ENCODE measurements at regions not wholly inside any gene's neighbourhood (a gene's known extent, or its start where the extent isn't known, plus 50 kb on each side); places are given as distances from the start of the nearest gene placed in this dataset.
"Not testable (repeated sequence)": the region's sequence is repeated elsewhere in the genome, so short reads cannot be mapped to it uniquely, and the experiment has no call there.

DNA sequence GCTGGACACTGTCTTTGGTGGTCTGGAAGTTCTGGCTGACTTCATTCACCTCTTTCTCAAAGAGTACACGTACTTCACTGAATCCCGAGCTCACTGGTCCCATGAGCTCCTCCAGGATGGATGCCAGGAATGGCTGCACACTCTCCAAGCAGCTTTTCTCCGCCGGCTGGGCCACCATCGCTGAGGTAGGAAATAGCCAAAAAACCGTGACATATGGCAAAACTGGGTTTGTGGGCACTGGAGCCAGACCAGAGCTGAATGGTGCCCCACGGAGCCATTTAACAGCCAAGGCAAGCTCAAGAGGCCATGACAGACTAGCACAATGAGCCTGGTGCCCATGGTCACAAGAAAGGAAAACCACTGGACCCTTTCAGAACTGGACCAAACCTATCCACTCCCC lies 64.0 kb upstream of the EDEM3 start:
- H3K9ac ChIP-seq (ENCODE audit: low read depth, low read length) = no peak overlapping the region
- H3K27me3 ChIP-seq (ENCODE audit: control insufficient read depth, insufficient read depth, low read length) = no peaks in the 10 kb centered on the region
- no peak overlapping the region for H3K27ac ChIP-seq (ENCODE audit: low read depth, low read length)
- H3K4me3 ChIP-seq (ENCODE audit: low read depth, low read length) = no peak overlapping the region
- H3K9me3 ChIP-seq (ENCODE audit: control insufficient read depth, insufficient read depth, low read length) = peaks cover 18% of the 10 kb centered on the region
- no peaks in the 10 kb centered on the region; the same call in 1 of the 2 replicates for H3K36me3 ChIP-seq (ENCODE audit: control insufficient read depth, insufficient read depth, low read length)
- no peaks in the 10 kb centered on the region for H3K4me1 ChIP-seq (ENCODE audit: control insufficient read depth, insufficient read depth, low read length)

DNA sequence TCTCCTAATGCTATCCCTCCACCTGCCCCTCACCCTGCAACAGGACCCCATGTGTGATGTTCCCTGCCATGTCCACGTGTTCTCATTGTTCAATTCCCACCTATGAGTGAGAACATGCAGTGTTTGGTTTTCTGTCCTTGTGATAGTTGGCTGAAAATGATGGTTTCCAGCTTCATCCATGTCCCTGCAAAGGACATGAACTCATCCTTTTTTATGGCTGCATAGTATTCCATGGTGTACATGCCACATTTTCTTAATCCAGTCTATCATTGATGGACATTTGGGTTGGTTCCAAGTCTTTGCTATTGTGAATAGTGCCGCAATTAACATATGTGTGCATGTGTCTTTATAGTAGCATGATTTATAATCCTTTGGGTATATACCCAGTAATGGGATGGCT lies 62.3 kb upstream of the EDEM3 start:
- H3K4me1 ChIP-seq (ENCODE audit: control insufficient read depth, insufficient read depth, low read length); H3K9ac ChIP-seq (ENCODE audit: low read depth, low read length); H3K27ac ChIP-seq (ENCODE audit: low read depth, low read length); H3K4me3 ChIP-seq (ENCODE audit: low read depth, low read length); H3K27me3 ChIP-seq (ENCODE audit: control insufficient read depth, insufficient read depth, low read length); H3K36me3 ChIP-seq (ENCODE audit: control insufficient read depth, insufficient read depth, low read length): not testable (repeated sequence)
- H3K9me3 ChIP-seq (ENCODE audit: control insufficient read depth, insufficient read depth, low read length) = peaks cover 33% of the 10 kb centered on the region

DNA sequence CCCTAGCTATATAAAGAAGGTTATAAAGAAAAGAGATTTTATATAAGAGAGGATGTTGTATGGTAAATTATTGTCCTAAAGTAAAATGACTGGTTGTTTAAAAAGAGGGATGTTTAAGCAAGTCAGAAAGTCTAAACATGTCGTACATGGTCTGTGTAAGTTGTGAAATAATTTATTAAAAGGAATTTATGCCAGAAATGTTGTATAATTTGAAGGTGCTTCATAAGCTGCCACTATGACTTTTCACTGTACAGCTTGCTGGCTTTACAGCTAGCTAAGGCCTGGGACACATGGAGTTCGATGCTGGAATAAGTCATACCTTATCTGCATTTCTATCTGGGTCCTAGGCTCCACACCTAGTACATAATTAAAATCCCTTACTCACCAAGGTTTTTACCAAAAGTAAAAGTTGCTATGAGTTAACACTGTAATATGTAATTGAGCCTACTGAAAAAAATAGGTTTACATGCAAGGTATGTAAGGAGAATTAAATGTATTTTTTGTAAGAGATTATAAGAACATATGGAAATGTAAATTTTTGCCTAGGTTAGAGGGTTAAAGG lies 59.0 kb upstream of the EDEM3 start:
- Histone ChIP-seq H3K27ac (ENCODE audit: low read depth, low read length) (no peak overlapping the region), H3K4me1 (ENCODE audit: control insufficient read depth, insufficient read depth, low read length) (no peaks in the 10 kb centered on the region), H3K27me3 (ENCODE audit: control insufficient read depth, insufficient read depth, low read length) (no peaks in the 10 kb centered on the region), H3K9me3 (ENCODE audit: control insufficient read depth, insufficient read depth, low read length) (peaks cover 33% of the 10 kb centered on the region), H3K4me3 (ENCODE audit: low read depth, low read length) (no peak overlapping the region), H3K9ac (ENCODE audit: low read depth, low read length) (no peak overlapping the region), H3K36me3 (ENCODE audit: control insufficient read depth, insufficient read depth, low read length) (no peaks in the 10 kb centered on the region)

DNA sequence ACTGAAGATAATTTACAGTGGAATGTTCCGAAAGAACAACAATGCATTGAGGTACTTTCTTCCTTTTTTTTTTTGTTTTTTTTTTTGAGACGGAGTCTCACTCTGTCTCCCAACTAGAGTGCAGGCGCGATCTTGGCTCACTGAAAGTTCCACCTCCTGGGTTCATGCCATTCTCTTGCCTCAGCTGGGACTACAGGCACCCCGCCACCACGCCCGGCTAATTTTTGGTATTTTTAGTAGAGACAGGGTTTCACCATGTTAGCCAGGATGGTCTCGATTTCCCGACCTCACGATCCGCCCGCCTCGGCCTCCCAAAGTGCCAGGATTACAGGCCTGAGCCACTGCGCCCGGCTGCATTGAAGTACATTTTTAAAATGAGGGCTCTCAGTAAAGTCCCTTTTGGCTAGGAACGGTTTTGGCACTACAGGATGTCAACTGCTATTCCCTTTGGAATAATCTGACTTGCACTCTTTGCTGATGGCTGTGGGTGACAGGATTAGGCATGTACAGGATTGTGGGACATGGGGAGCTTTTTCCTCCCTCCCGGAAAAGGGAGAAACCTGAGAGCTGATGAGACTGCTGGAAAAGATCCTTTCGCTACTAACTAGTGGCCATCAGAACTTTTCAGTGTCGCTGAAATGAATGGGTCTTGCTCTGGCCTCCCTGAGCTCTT lies 56.9 kb upstream of the EDEM3 start:
- no peak overlapping the region for H3K9ac ChIP-seq (ENCODE audit: low read depth, low read length)
- H3K9me3 ChIP-seq (ENCODE audit: control insufficient read depth, insufficient read depth, low read length) = peaks cover 33% of the 10 kb centered on the region
- H3K36me3 ChIP-seq (ENCODE audit: control insufficient read depth, insufficient read depth, low read length) = no peaks in the 10 kb centered on the region
- H3K4me1 ChIP-seq (ENCODE audit: control insufficient read depth, insufficient read depth, low read length) = no peaks in the 10 kb centered on the region
- no peaks in the 10 kb centered on the region for H3K27me3 ChIP-seq (ENCODE audit: control insufficient read depth, insufficient read depth, low read length)
- no peak overlapping the region for H3K4me3 ChIP-seq (ENCODE audit: low read depth, low read length)
- H3K27ac ChIP-seq (ENCODE audit: low read depth, low read length) = no peak overlapping the region

DNA sequence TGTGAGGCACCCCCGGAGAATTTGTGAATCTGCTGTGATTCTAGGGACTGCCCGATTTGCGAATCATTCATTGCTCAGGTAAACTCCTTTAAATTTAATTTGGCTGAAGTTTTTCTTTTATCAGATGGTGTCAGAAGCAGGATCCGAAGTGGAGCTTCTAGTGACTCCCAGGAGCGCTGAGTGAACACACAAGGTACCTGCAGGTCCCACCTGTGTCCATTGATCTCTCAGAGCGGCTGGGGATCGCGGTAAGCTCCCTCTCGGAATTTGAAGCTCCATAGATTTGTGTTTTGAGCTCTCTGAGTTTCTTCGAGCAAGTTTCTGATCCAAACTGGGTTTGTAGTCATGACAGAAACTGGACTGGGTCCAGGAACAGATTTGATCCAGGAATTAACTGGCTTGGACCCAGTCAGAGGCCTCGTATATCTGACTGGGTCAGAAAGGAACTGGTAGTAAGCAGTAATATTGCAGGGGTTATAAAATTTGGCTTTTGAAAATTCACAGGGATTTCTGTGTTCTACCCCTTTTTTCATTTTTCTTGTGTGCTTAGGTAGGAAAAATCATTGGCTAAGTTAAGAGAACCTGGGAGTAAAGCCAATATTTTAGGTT lies 56.2 kb upstream of the EDEM3 start:
- Histone ChIP-seq H3K36me3 (ENCODE audit: control insufficient read depth, insufficient read depth, low read length) (no peaks in the 10 kb centered on the region), H3K27me3 (ENCODE audit: control insufficient read depth, insufficient read depth, low read length) (no peaks in the 10 kb centered on the region), H3K4me1 (ENCODE audit: control insufficient read depth, insufficient read depth, low read length) (no peaks in the 10 kb centered on the region), H3K4me3 (ENCODE audit: low read depth, low read length) (no peak overlapping the region), H3K9me3 (ENCODE audit: control insufficient read depth, insufficient read depth, low read length) (peaks cover 27% of the 10 kb centered on the region), H3K9ac (ENCODE audit: low read depth, low read length) (no peak overlapping the region), H3K27ac (ENCODE audit: low read depth, low read length) (no peak overlapping the region)

DNA sequence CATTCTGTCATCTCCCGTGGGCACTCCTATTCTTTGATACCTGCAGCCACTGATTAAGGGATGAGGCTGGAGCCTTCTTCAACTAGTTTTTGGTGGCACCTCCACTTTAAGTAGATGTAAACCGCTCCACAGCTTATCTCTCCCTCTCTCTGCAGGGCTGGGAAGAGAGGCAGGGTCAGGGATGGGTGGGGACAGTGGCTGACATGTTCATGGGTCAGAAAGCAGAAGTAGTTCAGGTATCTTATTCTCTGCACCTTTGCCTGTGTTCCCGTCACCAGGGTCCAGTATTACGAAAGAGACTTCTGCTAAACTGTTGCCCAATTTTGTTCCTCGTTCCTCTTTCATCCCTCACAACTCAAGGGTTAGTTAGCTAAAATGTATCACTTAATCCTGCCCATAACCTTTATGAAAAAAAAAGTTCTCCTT lies 51.7 kb upstream of the EDEM3 start:
- Histone ChIP-seq H3K9me3 (ENCODE audit: control insufficient read depth, insufficient read depth, low read length) (no peaks in the 10 kb centered on the region), H3K27me3 (ENCODE audit: control insufficient read depth, insufficient read depth, low read length) (no peaks in the 10 kb centered on the region), H3K27ac (ENCODE audit: low read depth, low read length) (no peak overlapping the region), H3K4me1 (ENCODE audit: control insufficient read depth, insufficient read depth, low read length) (no peaks in the 10 kb centered on the region), H3K36me3 (ENCODE audit: control insufficient read depth, insufficient read depth, low read length) (0 out of 2 replicates have a peak, but pooled peaks cover 4% of the 10 kb centered on the region), H3K4me3 (ENCODE audit: low read depth, low read length) (no peak overlapping the region), H3K9ac (ENCODE audit: low read depth, low read length) (no peak overlapping the region)

DNA sequence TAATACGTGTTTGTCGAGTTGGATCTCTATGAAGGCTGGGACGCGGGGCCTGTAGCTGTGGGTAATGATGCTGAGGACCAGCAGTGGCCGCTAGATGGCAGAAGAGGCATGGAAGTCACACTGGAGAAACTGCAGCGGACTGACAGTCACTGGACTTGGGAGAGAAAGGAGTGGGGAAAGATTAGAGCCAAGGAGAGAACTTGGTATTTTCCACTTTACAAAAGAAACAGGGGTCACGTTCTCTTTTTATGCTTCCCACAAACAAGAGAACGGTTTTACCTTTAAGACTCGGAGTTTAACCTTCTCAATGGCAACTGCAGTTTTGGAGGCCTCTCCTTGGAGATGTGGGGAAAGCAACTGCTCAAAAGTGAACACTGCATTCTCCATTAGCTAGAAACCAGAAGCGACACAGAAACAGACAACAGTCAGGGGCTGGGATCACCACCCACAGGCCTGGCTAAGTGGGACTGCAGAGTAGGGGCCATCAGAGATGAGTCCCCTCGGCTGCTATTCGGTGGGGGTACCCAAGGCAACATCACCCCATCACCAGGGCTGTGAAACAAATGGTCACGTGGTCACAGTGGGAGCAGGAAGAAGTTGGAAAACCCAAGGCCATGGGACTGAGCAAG lies 51.1 kb upstream of the EDEM3 start:
- 0 out of 2 replicates have a peak, but pooled peaks cover 4% of the 10 kb centered on the region for H3K36me3 ChIP-seq (ENCODE audit: control insufficient read depth, insufficient read depth, low read length)
- no peaks in the 10 kb centered on the region for H3K27me3 ChIP-seq (ENCODE audit: control insufficient read depth, insufficient read depth, low read length)
- H3K9ac ChIP-seq (ENCODE audit: low read depth, low read length) = no peak overlapping the region
- no peak overlapping the region for H3K4me3 ChIP-seq (ENCODE audit: low read depth, low read length)
- no peak overlapping the region for H3K27ac ChIP-seq (ENCODE audit: low read depth, low read length)
- H3K4me1 ChIP-seq (ENCODE audit: control insufficient read depth, insufficient read depth, low read length) = no peaks in the 10 kb centered on the region
- H3K9me3 ChIP-seq (ENCODE audit: control insufficient read depth, insufficient read depth, low read length) = no peaks in the 10 kb centered on the region
